Left ventricle myocardium inferior (tissue), 1 donor: ENCODE measurements at regions not wholly inside any gene's neighbourhood (a gene's known extent, or its start where the extent isn't known, plus 50 kb on each side); places are given as distances from the start of the nearest gene placed in this dataset.

ENCODE experiments used
- DNase-seq: peaks from one replicate; pipeline ENCODE4 v3.0.0-alpha.2; 2020
- H3K27ac ChIP-seq: fragments of 200-600 bp; replicated peaks from 2 replicates; pipeline ENCODE4 v1.8.0; 2021
- H3K27me3 ChIP-seq: fragments of 200-600 bp; 2 replicates; pipeline ENCODE4 v1.8.0; 2021; ENCODE audit warnings: low read depth
- H3K36me3 ChIP-seq: fragments of 200-600 bp; 2 replicates; pipeline ENCODE4 v1.8.0; 2021
- H3K4me1 ChIP-seq: fragments of 200-600 bp; 2 replicates; pipeline ENCODE4 v1.8.0; 2021
- H3K4me3 ChIP-seq: fragments of 200-600 bp; 2 replicates; pipeline ENCODE4 v1.8.0; 2021; ENCODE audit warnings: mild to moderate bottlenecking, moderate library complexity
- H3K9me3 ChIP-seq: fragments of 200-600 bp; replicated peaks from 2 replicates; pipeline ENCODE4 v1.8.0; 2021
- intact Hi-C: fragments of 100-400 bp; cut with micrococcal nuclease; formaldehyde crosslinking; loops from one replicate; pipeline ENCODE4 v1.11.0; 2022
- TF ChIP-seq, protein P1 (sequence below): fragments of 200-600 bp; IDR thresholded peaks from 2 replicates; pipeline ENCODE4 v1.8.0; 2021; ENCODE audit warnings: antibody characterized with exemption, mild to moderate bottlenecking, borderline replicate concordance
- donor health status: DM: no; HTN: yes; CAD: no; lungs with severe emphysema.

DNA sequence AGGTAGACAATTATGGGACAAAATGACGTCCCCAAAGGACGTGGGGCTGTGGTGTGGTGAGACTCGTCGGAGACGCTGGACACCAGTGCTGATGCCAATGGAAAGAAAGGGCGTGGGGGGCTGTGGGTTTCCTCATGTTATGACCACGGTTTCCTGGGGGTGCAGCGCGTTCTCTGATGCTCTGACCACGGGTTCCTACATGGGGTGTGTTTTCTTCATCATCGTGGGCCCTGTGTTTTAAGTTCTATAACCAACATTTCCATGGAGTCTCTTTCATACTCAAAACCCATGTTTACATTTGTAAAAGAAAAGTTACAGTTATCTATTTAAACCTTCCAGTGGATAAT lies 141.6 kb downstream of the RTP5 start:
- Histone ChIP-seq H3K4me3 (no peak overlapping the region), H3K27me3 (peaks cover 7% of the 10 kb centered on the region), H3K9me3 (no peaks in the 10 kb centered on the region), H3K36me3 (no peaks in the 10 kb centered on the region), H3K27ac (no peak overlapping the region), H3K4me1 (no peaks in the 10 kb centered on the region)
- TF ChIP-seq, protein P1, sequence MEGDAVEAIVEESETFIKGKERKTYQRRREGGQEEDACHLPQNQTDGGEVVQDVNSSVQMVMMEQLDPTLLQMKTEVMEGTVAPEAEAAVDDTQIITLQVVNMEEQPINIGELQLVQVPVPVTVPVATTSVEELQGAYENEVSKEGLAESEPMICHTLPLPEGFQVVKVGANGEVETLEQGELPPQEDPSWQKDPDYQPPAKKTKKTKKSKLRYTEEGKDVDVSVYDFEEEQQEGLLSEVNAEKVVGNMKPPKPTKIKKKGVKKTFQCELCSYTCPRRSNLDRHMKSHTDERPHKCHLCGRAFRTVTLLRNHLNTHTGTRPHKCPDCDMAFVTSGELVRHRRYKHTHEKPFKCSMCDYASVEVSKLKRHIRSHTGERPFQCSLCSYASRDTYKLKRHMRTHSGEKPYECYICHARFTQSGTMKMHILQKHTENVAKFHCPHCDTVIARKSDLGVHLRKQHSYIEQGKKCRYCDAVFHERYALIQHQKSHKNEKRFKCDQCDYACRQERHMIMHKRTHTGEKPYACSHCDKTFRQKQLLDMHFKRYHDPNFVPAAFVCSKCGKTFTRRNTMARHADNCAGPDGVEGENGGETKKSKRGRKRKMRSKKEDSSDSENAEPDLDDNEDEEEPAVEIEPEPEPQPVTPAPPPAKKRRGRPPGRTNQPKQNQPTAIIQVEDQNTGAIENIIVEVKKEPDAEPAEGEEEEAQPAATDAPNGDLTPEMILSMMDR, result no peak
- no peak for DNase-seq
- intact Hi-C loops, result no loop called here

DNA sequence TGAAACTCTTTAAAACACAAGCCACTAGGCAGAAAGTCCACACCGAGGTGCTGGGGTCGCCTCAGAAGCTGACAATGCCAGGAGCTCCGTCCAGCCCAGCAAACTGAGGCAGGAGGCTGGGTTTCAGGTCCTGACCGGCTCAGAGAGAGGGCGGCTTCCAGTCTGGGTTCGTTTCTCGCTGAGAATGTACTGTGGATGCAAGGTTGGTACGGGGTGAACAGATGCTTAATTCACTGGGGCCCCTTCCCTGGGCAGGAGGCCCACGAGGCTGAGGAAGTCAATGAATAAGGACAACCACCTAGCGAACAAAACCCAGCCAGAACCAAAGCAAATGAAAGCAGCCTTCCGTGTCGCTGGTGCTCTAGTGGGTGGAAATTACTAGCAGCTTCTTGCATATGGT lies 142.0 kb downstream of the RTP5 start:
- intact Hi-C loops, result no loop called here
- Histone ChIP-seq H3K27ac (no peak overlapping the region), H3K4me3 (no peak overlapping the region), H3K4me1 (no peaks in the 10 kb centered on the region), H3K9me3 (no peaks in the 10 kb centered on the region), H3K27me3 (peaks cover 8% of the 10 kb centered on the region), H3K36me3 (no peaks in the 10 kb centered on the region)
- TF ChIP-seq, protein P1, result no peak
- no peak for DNase-seq

DNA sequence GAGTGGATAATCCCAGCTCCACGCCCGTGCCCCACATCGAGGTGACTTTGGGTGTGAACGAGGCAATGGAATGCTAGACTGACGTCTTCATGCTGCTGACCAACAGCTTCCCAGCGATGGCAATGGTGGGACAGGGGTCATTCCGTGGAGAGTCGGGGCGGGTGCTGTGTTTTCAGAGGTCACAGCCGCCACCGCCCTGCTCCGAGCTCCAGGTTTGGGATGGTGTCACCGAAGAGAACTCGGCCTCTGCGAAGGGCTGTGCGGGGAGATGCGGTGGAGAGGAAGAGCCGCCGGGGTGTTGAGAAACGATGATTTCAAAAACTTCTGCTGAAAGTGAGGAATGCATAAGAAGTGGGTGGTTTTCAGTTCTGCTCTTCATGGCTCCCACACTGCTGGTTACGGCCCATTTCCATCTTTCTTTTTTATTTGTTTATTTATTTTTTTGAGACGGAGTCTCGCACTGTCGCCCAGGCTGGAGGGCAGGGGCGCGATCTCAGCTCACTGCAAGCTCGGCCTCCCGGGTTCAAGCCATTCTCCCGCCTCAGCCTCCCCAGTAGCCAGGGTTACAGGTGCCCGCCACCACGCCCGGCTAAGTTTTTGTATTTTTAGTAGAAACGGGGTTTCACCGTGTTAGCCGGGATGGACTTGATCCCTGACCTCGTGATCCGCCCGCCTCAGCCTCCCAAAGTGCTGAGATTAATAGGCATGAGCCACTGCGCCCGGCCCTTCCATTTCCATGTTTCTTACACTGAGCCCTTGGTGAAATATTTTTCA lies 142.6 kb downstream of the RTP5 start:
- Histone ChIP-seq H3K27ac (no peak overlapping the region), H3K9me3 (no peaks in the 10 kb centered on the region), H3K4me3 (no peak overlapping the region), H3K36me3 (no peaks in the 10 kb centered on the region), H3K27me3 (peaks cover 11% of the 10 kb centered on the region), H3K4me1 (no peaks in the 10 kb centered on the region)
- TF ChIP-seq, protein P1, result no peak
- DNase-seq, result no peak
- intact Hi-C loops, result no loop called here

DNA sequence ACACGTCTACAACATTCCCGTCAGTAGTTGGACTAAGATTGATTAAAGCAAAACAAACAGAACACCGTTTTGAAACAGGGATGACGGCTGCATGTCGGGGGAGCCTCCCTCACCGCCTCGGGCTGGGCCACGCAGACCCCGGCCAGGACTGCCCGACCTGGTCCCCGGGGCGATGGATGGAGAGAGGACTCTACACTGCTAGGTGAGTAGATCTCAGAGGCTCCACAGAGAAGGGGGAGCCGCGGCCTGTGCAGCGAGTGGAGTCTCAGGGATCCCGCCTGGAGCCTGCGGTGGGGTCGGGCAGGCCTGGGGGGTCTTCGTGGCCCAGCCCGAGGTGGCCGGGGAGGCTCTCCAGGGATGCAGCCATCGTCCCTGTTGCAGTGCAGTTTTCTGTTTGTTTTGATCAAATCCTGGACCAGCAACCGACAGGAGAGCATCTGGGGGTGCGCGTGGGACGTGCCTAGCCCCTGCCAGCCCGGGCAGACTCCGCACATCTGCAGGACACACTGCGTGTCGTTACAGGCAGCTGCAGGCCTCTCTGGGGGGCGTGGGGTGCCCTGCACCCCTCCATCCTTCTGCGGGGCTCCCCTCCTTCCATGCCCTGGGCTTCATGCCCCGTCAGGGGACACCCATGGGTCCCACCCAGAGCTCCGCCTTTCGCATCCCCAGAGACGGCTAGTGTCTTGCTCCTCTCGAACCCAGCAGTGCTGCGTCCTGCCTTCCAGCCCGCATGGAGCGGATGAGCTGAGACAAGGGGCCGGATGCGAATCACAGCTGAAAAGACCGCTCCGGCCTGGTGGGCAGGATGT lies 143.6 kb downstream of the RTP5 start:
- DNase-seq, result no peak
- H3K9me3 ChIP-seq, result no peaks in the 10 kb centered on the region
- TF ChIP-seq, protein P1, result no peak
- no peaks in the 10 kb centered on the region for H3K4me1 ChIP-seq
- H3K27me3 ChIP-seq, result peaks cover 12% of the 10 kb centered on the region
- H3K36me3 ChIP-seq, result no peaks in the 10 kb centered on the region
- no peak overlapping the region for H3K27ac ChIP-seq
- intact Hi-C loops, result no loop called here
- H3K4me3 ChIP-seq, result no peak overlapping the region

DNA sequence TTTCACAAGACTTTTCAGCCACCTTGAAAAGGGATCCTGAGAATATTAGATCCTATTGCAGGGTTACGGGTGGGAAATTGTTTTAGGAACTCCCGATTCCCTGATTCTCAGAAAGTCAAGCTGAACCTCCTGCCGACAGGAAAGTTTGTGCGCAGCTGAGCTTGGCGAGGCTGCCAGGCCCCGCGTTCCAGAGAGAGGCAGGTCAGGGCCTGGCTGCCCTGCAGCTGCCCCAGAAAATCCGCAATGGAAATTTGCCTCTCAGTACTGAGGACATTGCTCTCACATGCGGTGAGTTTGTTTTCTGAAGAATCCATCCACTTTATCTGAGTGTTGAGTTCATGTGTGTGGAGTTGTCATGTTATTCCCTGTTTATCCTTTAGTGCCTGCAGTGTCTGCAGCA lies 144.2 kb downstream of the RTP5 start:
- TF ChIP-seq, protein P1, result no peak
- H3K27ac ChIP-seq, result no peak overlapping the region
- no peaks in the 10 kb centered on the region for H3K9me3 ChIP-seq
- H3K27me3 ChIP-seq, result peaks cover 12% of the 10 kb centered on the region
- no peak for DNase-seq
- no peak overlapping the region for H3K4me3 ChIP-seq
- no peaks in the 10 kb centered on the region for H3K4me1 ChIP-seq
- no peaks in the 10 kb centered on the region for H3K36me3 ChIP-seq
- intact Hi-C loops, result no loop called here
